ENCODE measurements at regions not wholly inside any gene's neighbourhood (a gene's known extent, or its start where the extent isn't known, plus 50 kb on each side); places are given as distances from the start of the nearest gene placed in this dataset.
A peak's percentile ranks its signal among the peaks of the same experiment; 100 is the strongest.

GRCh38 chr4:112060212-112060611 lies 85.0 kb upstream of the FAM241A start:
- no peaks in the 10 kb centered on the region for H3K27me3 ChIP-seq (ENCODE audit: control insufficient read depth, insufficient read depth, low read length)
- no peak overlapping the region for H3K9ac ChIP-seq (ENCODE audit: low read depth, low read length)
- no peak overlapping the region for H3K27ac ChIP-seq (ENCODE audit: low read depth, low read length)
- peaks cover 14% of the 10 kb centered on the region for H3K4me1 ChIP-seq (ENCODE audit: control insufficient read depth, insufficient read depth, low read length)
- H3K36me3 ChIP-seq (ENCODE audit: control insufficient read depth, insufficient read depth, low read length), result no peaks in the 10 kb centered on the region
- no peak overlapping the region for H3K4me3 ChIP-seq (ENCODE audit: low read depth, low read length)
- no peaks in the 10 kb centered on the region for H3K9me3 ChIP-seq (ENCODE audit: control insufficient read depth, insufficient read depth, low read length)

GRCh38 chr4:112061207-112061817 lies 83.9 kb upstream of the FAM241A start:
- no peaks in the 10 kb centered on the region for H3K36me3 ChIP-seq (ENCODE audit: control insufficient read depth, insufficient read depth, low read length)
- no peaks in the 10 kb centered on the region for H3K9me3 ChIP-seq (ENCODE audit: control insufficient read depth, insufficient read depth, low read length)
- H3K9ac ChIP-seq (ENCODE audit: low read depth, low read length), result no peak overlapping the region
- peaks cover 13% of the 10 kb centered on the region for H3K4me1 ChIP-seq (ENCODE audit: control insufficient read depth, insufficient read depth, low read length)
- no peak overlapping the region for H3K4me3 ChIP-seq (ENCODE audit: low read depth, low read length)
- no peak overlapping the region for H3K27ac ChIP-seq (ENCODE audit: low read depth, low read length)
- no peaks in the 10 kb centered on the region for H3K27me3 ChIP-seq (ENCODE audit: control insufficient read depth, insufficient read depth, low read length)

- H3K27ac ChIP-seq (ENCODE audit: low read depth, low read length), result no peak overlapping the region
- no peak overlapping the region for H3K9ac ChIP-seq (ENCODE audit: low read depth, low read length)
- no peaks in the 10 kb centered on the region for H3K9me3 ChIP-seq (ENCODE audit: control insufficient read depth, insufficient read depth, low read length)
- H3K4me3 ChIP-seq (ENCODE audit: low read depth, low read length), result no peak overlapping the region
- H3K27me3 ChIP-seq (ENCODE audit: control insufficient read depth, insufficient read depth, low read length), result no peaks in the 10 kb centered on the region
- peaks cover 18% of the 10 kb centered on the region for H3K4me1 ChIP-seq (ENCODE audit: control insufficient read depth, insufficient read depth, low read length)
- H3K36me3 ChIP-seq (ENCODE audit: control insufficient read depth, insufficient read depth, low read length), result no peaks in the 10 kb centered on the region
Observed at GRCh38 chr4:112063260-112063659, 82.0 kb upstream of the FAM241A start.

- no peak overlapping the region for H3K9ac ChIP-seq (ENCODE audit: low read depth, low read length)
- H3K4me3 ChIP-seq (ENCODE audit: low read depth, low read length), result no peak overlapping the region
- no peaks in the 10 kb centered on the region for H3K36me3 ChIP-seq (ENCODE audit: control insufficient read depth, insufficient read depth, low read length)
- peaks cover 7% of the 10 kb centered on the region; the same call in 1 of the 2 replicates for H3K4me1 ChIP-seq (ENCODE audit: control insufficient read depth, insufficient read depth, low read length)
- no peaks in the 10 kb centered on the region for H3K27me3 ChIP-seq (ENCODE audit: control insufficient read depth, insufficient read depth, low read length)
- H3K27ac ChIP-seq (ENCODE audit: low read depth, low read length), result no peak overlapping the region
- H3K9me3 ChIP-seq (ENCODE audit: control insufficient read depth, insufficient read depth, low read length), result no peaks in the 10 kb centered on the region
Observed at GRCh38 chr4:112069110-112069509, 76.1 kb upstream of the FAM241A start.

GRCh38 chr4:112073181-112073580 lies 72.1 kb upstream of the FAM241A start:
- Histone ChIP-seq H3K4me1 (ENCODE audit: control insufficient read depth, insufficient read depth, low read length) (peaks cover 3% of the 10 kb centered on the region; the same call in 1 of the 2 replicates), H3K9ac (ENCODE audit: low read depth, low read length) (no peak overlapping the region), H3K4me3 (ENCODE audit: low read depth, low read length) (no peak overlapping the region), H3K9me3 (ENCODE audit: control insufficient read depth, insufficient read depth, low read length) (no peaks in the 10 kb centered on the region), H3K36me3 (ENCODE audit: control insufficient read depth, insufficient read depth, low read length) (no peaks in the 10 kb centered on the region), H3K27me3 (ENCODE audit: control insufficient read depth, insufficient read depth, low read length) (no peaks in the 10 kb centered on the region), H3K27ac (ENCODE audit: low read depth, low read length) (no peak overlapping the region)

GRCh38 chr4:112075129-112075753 lies 70.0 kb upstream of the FAM241A start:
- no peak overlapping the region for H3K27ac ChIP-seq (ENCODE audit: low read depth, low read length)
- H3K27me3 ChIP-seq (ENCODE audit: control insufficient read depth, insufficient read depth, low read length), result no peaks in the 10 kb centered on the region
- no peaks in the 10 kb centered on the region for H3K36me3 ChIP-seq (ENCODE audit: control insufficient read depth, insufficient read depth, low read length)
- H3K4me1 ChIP-seq (ENCODE audit: control insufficient read depth, insufficient read depth, low read length), result no peaks in the 10 kb centered on the region
- no peaks in the 10 kb centered on the region for H3K9me3 ChIP-seq (ENCODE audit: control insufficient read depth, insufficient read depth, low read length)
- H3K4me3 ChIP-seq (ENCODE audit: low read depth, low read length), result no peak overlapping the region
- no peak overlapping the region for H3K9ac ChIP-seq (ENCODE audit: low read depth, low read length)

- no peak overlapping the region for H3K27ac ChIP-seq (ENCODE audit: low read depth, low read length)
- H3K9ac ChIP-seq (ENCODE audit: low read depth, low read length), result no peak overlapping the region
- no peaks in the 10 kb centered on the region for H3K4me1 ChIP-seq (ENCODE audit: control insufficient read depth, insufficient read depth, low read length)
- no peaks in the 10 kb centered on the region for H3K27me3 ChIP-seq (ENCODE audit: control insufficient read depth, insufficient read depth, low read length)
- no peaks in the 10 kb centered on the region for H3K36me3 ChIP-seq (ENCODE audit: control insufficient read depth, insufficient read depth, low read length)
- no peak overlapping the region for H3K4me3 ChIP-seq (ENCODE audit: low read depth, low read length)
- H3K9me3 ChIP-seq (ENCODE audit: control insufficient read depth, insufficient read depth, low read length), result no peaks in the 10 kb centered on the region
Observed at GRCh38 chr4:112075906-112076305, 69.3 kb upstream of the FAM241A start.

- Histone ChIP-seq H3K4me1 (ENCODE audit: control insufficient read depth, insufficient read depth, low read length) (no peaks in the 10 kb centered on the region), H3K36me3 (ENCODE audit: control insufficient read depth, insufficient read depth, low read length) (no peaks in the 10 kb centered on the region), H3K4me3 (ENCODE audit: low read depth, low read length) (no peak overlapping the region), H3K9me3 (ENCODE audit: control insufficient read depth, insufficient read depth, low read length) (no peaks in the 10 kb centered on the region), H3K27ac (ENCODE audit: low read depth, low read length) (no peak overlapping the region), H3K9ac (ENCODE audit: low read depth, low read length) (no peak overlapping the region), H3K27me3 (ENCODE audit: control insufficient read depth, insufficient read depth, low read length) (no peaks in the 10 kb centered on the region)
Observed at GRCh38 chr4:112076919-112077608, 68.2 kb upstream of the FAM241A start.

GRCh38 chr4:112077743-112078142 lies 67.5 kb upstream of the FAM241A start:
- Histone ChIP-seq H3K9me3 (ENCODE audit: control insufficient read depth, insufficient read depth, low read length) (no peaks in the 10 kb centered on the region), H3K4me1 (ENCODE audit: control insufficient read depth, insufficient read depth, low read length) (no peaks in the 10 kb centered on the region), H3K27me3 (ENCODE audit: control insufficient read depth, insufficient read depth, low read length) (no peaks in the 10 kb centered on the region), H3K9ac (ENCODE audit: low read depth, low read length) (no peak overlapping the region), H3K36me3 (ENCODE audit: control insufficient read depth, insufficient read depth, low read length) (no peaks in the 10 kb centered on the region), H3K4me3 (ENCODE audit: low read depth, low read length) (no peak overlapping the region), H3K27ac (ENCODE audit: low read depth, low read length) (no peak overlapping the region)

- no peaks in the 10 kb centered on the region for H3K36me3 ChIP-seq (ENCODE audit: control insufficient read depth, insufficient read depth, low read length)
- H3K9me3 ChIP-seq (ENCODE audit: control insufficient read depth, insufficient read depth, low read length), result 0 out of 2 replicates have a peak, but pooled peaks cover 3% of the 10 kb centered on the region
- H3K4me1 ChIP-seq (ENCODE audit: control insufficient read depth, insufficient read depth, low read length), result peaks cover 10% of the 10 kb centered on the region; the same call in 1 of the 2 replicates
- H3K9ac ChIP-seq (ENCODE audit: low read depth, low read length), result no peak overlapping the region
- peak overlapping the region; percentile 42 for H3K27ac ChIP-seq (ENCODE audit: low read depth, low read length)
- H3K27me3 ChIP-seq (ENCODE audit: control insufficient read depth, insufficient read depth, low read length), result no peaks in the 10 kb centered on the region
- H3K4me3 ChIP-seq (ENCODE audit: low read depth, low read length), result no peak overlapping the region
Observed at GRCh38 chr4:112082954-112083586, 62.2 kb upstream of the FAM241A start.

Data from HUES48 (cell line).